IMR-90 (cell line): ENCODE measurements at regions not wholly inside any gene's neighbourhood (a gene's known extent, or its start where the extent isn't known, plus 50 kb on each side); places are given as distances from the start of the nearest gene placed in this dataset.

Source experiments
- ATAC-seq: fragments of 200-7000 bp; cut with Tn5 transposase; 2 replicates; pipeline ENCODE4 v1.9.1; 2020; ENCODE audit warnings: low read depth, mild to moderate bottlenecking, moderate library complexity
- BruUV-seq: library from RNA; stranded (reverse); fragments of 400-500 nt; replicated peaks from 2 replicates; lab custom pipeline; 2021; lab: Mats Ljungman, UMichigan
- CTCF ChIA-PET: fragments of 300-600 bp; formaldehyde crosslinking; extraction: SDS; loops from one replicate; lab custom pipeline; 2021; ENCODE audit warnings: antibody characterized with exemption; lab: Yijun Ruan, JAX
- POLR2A ChIA-PET: fragments of 300-600 bp; sonication (Branson Sonifier 250); formaldehyde crosslinking; loops from one replicate; lab custom pipeline; 2022; ENCODE audit warnings: antibody characterized with exemption; ENCODE audit not compliant: unreplicated experiment; lab: Charles Lee
- DNase-seq: peaks from one replicate; pipeline ENCODE4 v3.0.0; 2013
- H2AFZ ChIP-seq: replicated peaks from 2 replicates; pipeline ENCODE3; 2013; ENCODE audit warnings: low read length, mild to moderate bottlenecking; ENCODE audit not compliant: poor library complexity
- H2AK5ac ChIP-seq: 2 replicates; pipeline ENCODE4 v1.6.1; 2013; ENCODE audit warnings: low read depth, low read length, inconsistent platforms
- H2AK9ac ChIP-seq: replicated peaks from 2 replicates; pipeline ENCODE3; 2013; ENCODE audit warnings: mild to moderate bottlenecking, low read depth, low read length, moderate library complexity; ENCODE audit not compliant: poor library complexity
- H2BK120ac ChIP-seq: 2 replicates; pipeline ENCODE4 v1.6.1; 2013; ENCODE audit warnings: low read depth, low read length, inconsistent platforms
- H2BK15ac ChIP-seq: 3 replicates; pipeline ENCODE4 v1.6.1; 2013; ENCODE audit warnings: low read depth, low read length, inconsistent platforms
- H2BK20ac ChIP-seq: 2 replicates; pipeline ENCODE4 v1.6.1; 2013; ENCODE audit warnings: low read depth, mild to moderate bottlenecking, inconsistent platforms, low read length, moderate library complexity
- H2BK5ac ChIP-seq: 2 replicates; pipeline ENCODE4 v1.6.1; 2013; ENCODE audit warnings: mild to moderate bottlenecking, low read depth, low read length, inconsistent platforms; ENCODE audit not compliant: poor library complexity, severe bottlenecking
- H3K14ac ChIP-seq: replicated peaks from 2 replicates; pipeline ENCODE4 v1.6.1; 2013; ENCODE audit warnings: low read depth, low read length, inconsistent platforms
- H3K18ac ChIP-seq: 2 replicates; pipeline ENCODE4 v1.6.1; 2013; ENCODE audit warnings: low read depth, low read length, control low read depth
- H3K23ac ChIP-seq: 2 replicates; pipeline ENCODE4 v1.6.1; 2013; ENCODE audit warnings: low read depth, low read length, inconsistent platforms
- H3K27ac ChIP-seq: 2 replicates; pipeline ENCODE4 v1.5.1; 2013; ENCODE audit warnings: mild to moderate bottlenecking, control low read depth, low read length; ENCODE audit not compliant: insufficient read depth
- H3K27me3 ChIP-seq: 2 replicates; pipeline ENCODE4 v1.6.1; 2013; ENCODE audit warnings: low read length; ENCODE audit not compliant: control insufficient read depth, insufficient read depth
- H3K36me3 ChIP-seq: 2 replicates; pipeline ENCODE4 v1.6.1; 2013; ENCODE audit warnings: low read length, mixed read lengths; ENCODE audit not compliant: control insufficient read depth, insufficient read depth
- H3K4ac ChIP-seq: 2 replicates; pipeline ENCODE4 v1.6.1; 2013; ENCODE audit warnings: low read depth, low read length, inconsistent platforms
- H3K4me1 ChIP-seq: 2 replicates; pipeline ENCODE4 v1.6.1; 2013; ENCODE audit warnings: low read length, mixed read lengths; ENCODE audit not compliant: control insufficient read depth, insufficient read depth
- H3K4me2 ChIP-seq: 2 replicates; pipeline ENCODE4 v1.6.1; 2013; ENCODE audit warnings: low read depth, mild to moderate bottlenecking, control low read depth, low read length, moderate library complexity
- H3K4me3 ChIP-seq: 2 replicates; pipeline ENCODE4 v1.5.1; 2013; ENCODE audit warnings: low read depth, mild to moderate bottlenecking, control low read depth, low read length, moderate library complexity; ENCODE audit not compliant: insufficient read depth
- H3K56ac ChIP-seq: 2 replicates; pipeline ENCODE4 v1.6.1; 2013; ENCODE audit warnings: low read length, inconsistent platforms; ENCODE audit not compliant: insufficient read depth; ENCODE audit errors: extremely low read depth
- H3K79me1 ChIP-seq, 2 experiments: 2 replicates each; pipeline ENCODE4 v1.6.1; 2013; ENCODE audit warnings: low read length in 2 of 2, inconsistent platforms in 1 of 2, low read depth in 1 of 2
- H3K9ac ChIP-seq: 2 replicates; pipeline ENCODE4 v1.6.1; 2013; ENCODE audit warnings: low read depth, low read length, control low read depth
- H3K9me1 ChIP-seq: 2 replicates; pipeline ENCODE4 v1.6.1; 2013; ENCODE audit warnings: low read length, inconsistent platforms; ENCODE audit not compliant: insufficient read depth
- H3K9me3 ChIP-seq: 2 replicates; pipeline ENCODE4 v1.6.1; 2013; ENCODE audit warnings: low read length; ENCODE audit not compliant: control insufficient read depth, insufficient read depth
- H4K20me1 ChIP-seq: 2 replicates; pipeline ENCODE4 v1.6.1; 2013; ENCODE audit warnings: low read length, inconsistent platforms; ENCODE audit not compliant: insufficient read depth
- H4K5ac ChIP-seq: 2 replicates; pipeline ENCODE4 v1.6.1; 2013; ENCODE audit warnings: mild to moderate bottlenecking, low read depth, low read length, control low read depth
- H4K8ac ChIP-seq, 2 experiments: 2 replicates each; pipeline ENCODE4 v1.6.1; 2013; ENCODE audit warnings: low read depth in 2 of 2, low read length in 2 of 2, control low read depth in 1 of 2, inconsistent platforms in 1 of 2
- H4K91ac ChIP-seq: 2 replicates; pipeline ENCODE4 v1.6.1; 2013; ENCODE audit warnings: low read depth, low read length, inconsistent platforms; ENCODE audit not compliant: insufficient read depth
- BHLHE40 ChIP-seq: fragments of 150-350 bp; IDR thresholded peaks from 2 replicates; pipeline ENCODE4 v1.6.1; 2016; ENCODE audit warnings: mild to moderate bottlenecking, low read depth, low read length
- CEBPB ChIP-seq: IDR thresholded peaks from 2 replicates; pipeline ENCODE4 v1.6.1; 2012; ENCODE audit warnings: low read depth, low read length, improper control_type of control experiment
- CHD1 ChIP-seq: IDR thresholded peaks from 2 replicates; pipeline ENCODE4 v1.6.1; 2012; ENCODE audit warnings: low read depth, low read length, improper control_type of control experiment
- CTCF ChIP-seq: conservative IDR thresholded peaks from 2 replicates; pipeline ENCODE4 v1.5.1; 2012; ENCODE audit warnings: mild to moderate bottlenecking, low read depth, low read length, improper control_type of control experiment
- ELK1 ChIP-seq: fragments of 150-350 bp; IDR thresholded peaks from 2 replicates; pipeline ENCODE4 v1.6.1; 2016; ENCODE audit warnings: low read depth, mild to moderate bottlenecking, low read length, moderate library complexity, borderline replicate concordance
- FOS ChIP-seq: fragments of 150-350 bp; IDR thresholded peaks from 2 replicates; pipeline ENCODE4 v1.6.1; 2016; ENCODE audit warnings: low read depth, low read length
- MAFK ChIP-seq: IDR thresholded peaks from 2 replicates; pipeline ENCODE4 v1.6.1; 2012; ENCODE audit warnings: low read depth, low read length, improper control_type of control experiment
- MAZ ChIP-seq: IDR thresholded peaks from 2 replicates; pipeline ENCODE4 v1.6.1; 2012; ENCODE audit warnings: low read depth, mild to moderate bottlenecking, low read length, improper control_type of control experiment, moderate library complexity, borderline replicate concordance
- MXI1 ChIP-seq: IDR thresholded peaks from 2 replicates; pipeline ENCODE4 v1.6.1; 2012; ENCODE audit warnings: low read depth, mild to moderate bottlenecking, low read length, moderate library complexity, borderline replicate concordance
- NFE2L2 ChIP-seq: fragments of 150-350 bp; IDR thresholded peaks from 2 replicates; pipeline ENCODE4 v1.6.1; 2016; ENCODE audit warnings: low read depth, mild to moderate bottlenecking, low read length
- POLR2A ChIP-seq: IDR thresholded peaks from 2 replicates; pipeline ENCODE4 v1.6.1; 2012; ENCODE audit warnings: mild to moderate bottlenecking, low read depth, low read length
- RAD21 ChIP-seq: IDR thresholded peaks from 2 replicates; pipeline ENCODE4 v1.6.1; 2012; ENCODE audit warnings: low read length, improper control_type of control experiment
- RCOR1 ChIP-seq: IDR thresholded peaks from 2 replicates; pipeline ENCODE4 v1.6.1; 2012; ENCODE audit warnings: mild to moderate bottlenecking, low read length, improper control_type of control experiment; ENCODE audit not compliant: insufficient replicate concordance
- RFX5 ChIP-seq: IDR thresholded peaks from 2 replicates; pipeline ENCODE4 v1.8.0; 2012; ENCODE audit warnings: low read depth, mild to moderate bottlenecking, low read length, moderate library complexity
- SMC3 ChIP-seq: fragments of 150-350 bp; IDR thresholded peaks from 2 replicates; pipeline ENCODE4 v1.6.1; 2016; ENCODE audit warnings: low read depth, mild to moderate bottlenecking, antibody characterized with exemption, low read length, moderate library complexity
- USF2 ChIP-seq: fragments of 150-350 bp; IDR thresholded peaks from 2 replicates; pipeline ENCODE4 v1.6.1; 2017; ENCODE audit warnings: mild to moderate bottlenecking, antibody characterized with exemption, low read length, low read depth
- WGBS, 2 experiments: methylation state at CpG; one replicate each; pipeline versions ENCODE4 v1.1.5 to v1.1.7; 2013; ENCODE audit warnings: missing lambda C conversion rate in 2 of 2; ENCODE audit not compliant: insufficient read length in 1 of 2; ENCODE audit errors: extremely low coverage in 2 of 2; 5-methylcytosine and 5-hydroxymethylcytosine counted together
- dilution Hi-C: fragments of 300-500 bp; cut with HindIII; formaldehyde crosslinking; loops from one replicate; pipeline ENCODE4 v1.14.3; 2018; ENCODE audit warnings: low sequenced_read_pairs; ENCODE audit not compliant: unreplicated experiment
- in situ Hi-C: fragments of 300-500 bp; cut with MboI; formaldehyde crosslinking; loops from 3 replicates; pipeline ENCODE4 v1.14.3; 2019; ENCODE audit warnings: low sequenced_read_pairs, inconsistent platforms, mixed read lengths
- intact Hi-C: fragments of 100-400 bp; cut with micrococcal nuclease; formaldehyde crosslinking; loops from 2 replicates; pipeline ENCODE4 v1.10.0; 2022

- in situ Hi-C loops (no loop called here), dilution Hi-C loops (no loop called here), intact Hi-C loops (no loop called here)
- H3K36me3 ChIP-seq = no peaks in the 10 kb centered on the region
- POLR2A ChIA-PET = no interaction called here
- peaks cover 5% of the 10 kb centered on the region for H3K9me3 ChIP-seq
- H3K9ac ChIP-seq = no peak overlapping the region
- no peak overlapping the region for H3K14ac ChIP-seq
- H3K4me3 ChIP-seq = no peak overlapping the region
- no peak overlapping the region for H3K27ac ChIP-seq
- no peak overlapping the region for H3K4ac ChIP-seq
- TF ChIP-seq RAD21 (no peak), MAFK (no peak), POLR2A (no peak), CEBPB (no peak), USF2 (no peak), CTCF (no peak), RCOR1 (no peak), RFX5 (no peak), ELK1 (no peak), SMC3 (no peak), BHLHE40 (no peak), CHD1 (no peak), MAZ (no peak), FOS (no peak), MXI1 (no peak), NFE2L2 (no peak)
- no TSS peak for BruUV-seq
- no peak overlapping the region for H3K4me2 ChIP-seq
- H3K4me1 ChIP-seq = no peaks in the 10 kb centered on the region
- no peak overlapping the region for H2BK20ac ChIP-seq
- H3K23ac ChIP-seq = no peak overlapping the region
- WGBS, 2 experiments = no CpG with 5 or more reads among the region's 2 CpGs
- H2BK120ac ChIP-seq = no peak overlapping the region
- no peak overlapping the region for H2AK5ac ChIP-seq
- H2AFZ ChIP-seq = no peak overlapping the region
- H3K27me3 ChIP-seq = no peaks in the 10 kb centered on the region
- no peak overlapping the region for H3K56ac ChIP-seq
- H3K18ac ChIP-seq = no peak overlapping the region
- CTCF ChIA-PET = no interaction called here
- no peak overlapping the region for H4K8ac ChIP-seq
- H2BK5ac ChIP-seq = no peak overlapping the region
- H4K5ac ChIP-seq = no peak overlapping the region
- H2BK15ac ChIP-seq = no peak overlapping the region
- ATAC-seq (no peak), DNase-seq (no peak)
- no peaks in the 10 kb centered on the region for H4K20me1 ChIP-seq
- no peaks in the 10 kb centered on the region for H3K9me1 ChIP-seq
- H4K91ac ChIP-seq = no peak overlapping the region
- H3K79me1 ChIP-seq = no peaks in the 10 kb centered on the region
- no peak overlapping the region for H2AK9ac ChIP-seq
These were observed 261.4 kb downstream of the DMRT2 start for GRCh38 chr9:1311462-1312042.
